GM12873 (cell line): ENCODE measurements at regions not wholly inside any gene's neighbourhood (a gene's known extent, or its start where the extent isn't known, plus 50 kb on each side); places are given as distances from the start of the nearest gene placed in this dataset.

ENCODE experiments used
- TF ChIP-seq, protein P1 (sequence below): IDR thresholded peaks from 2 replicates; pipeline ENCODE4 v1.5.1; 2012; ENCODE audit warnings: low read depth, mild to moderate bottlenecking, moderate library complexity, low read length, control low read depth; ENCODE audit not compliant: insufficient read depth; ENCODE audit errors: missing control alignments

- TF ChIP-seq, protein P1, sequence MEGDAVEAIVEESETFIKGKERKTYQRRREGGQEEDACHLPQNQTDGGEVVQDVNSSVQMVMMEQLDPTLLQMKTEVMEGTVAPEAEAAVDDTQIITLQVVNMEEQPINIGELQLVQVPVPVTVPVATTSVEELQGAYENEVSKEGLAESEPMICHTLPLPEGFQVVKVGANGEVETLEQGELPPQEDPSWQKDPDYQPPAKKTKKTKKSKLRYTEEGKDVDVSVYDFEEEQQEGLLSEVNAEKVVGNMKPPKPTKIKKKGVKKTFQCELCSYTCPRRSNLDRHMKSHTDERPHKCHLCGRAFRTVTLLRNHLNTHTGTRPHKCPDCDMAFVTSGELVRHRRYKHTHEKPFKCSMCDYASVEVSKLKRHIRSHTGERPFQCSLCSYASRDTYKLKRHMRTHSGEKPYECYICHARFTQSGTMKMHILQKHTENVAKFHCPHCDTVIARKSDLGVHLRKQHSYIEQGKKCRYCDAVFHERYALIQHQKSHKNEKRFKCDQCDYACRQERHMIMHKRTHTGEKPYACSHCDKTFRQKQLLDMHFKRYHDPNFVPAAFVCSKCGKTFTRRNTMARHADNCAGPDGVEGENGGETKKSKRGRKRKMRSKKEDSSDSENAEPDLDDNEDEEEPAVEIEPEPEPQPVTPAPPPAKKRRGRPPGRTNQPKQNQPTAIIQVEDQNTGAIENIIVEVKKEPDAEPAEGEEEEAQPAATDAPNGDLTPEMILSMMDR: no peak
Measured at GRCh38 chr3:177893331-177893730, 642.9 kb upstream of the KCNMB2 start.

GRCh38 chr3:177894081-177894728 lies 642.0 kb upstream of the KCNMB2 start:
- TF ChIP-seq, protein P1: no peak

- TF ChIP-seq, protein P1: no peak
Measured at GRCh38 chr3:177898185-177898584, 638.1 kb upstream of the KCNMB2 start.

- TF ChIP-seq, protein P1: no peak
Measured at GRCh38 chr3:177899275-177900067, 636.8 kb upstream of the KCNMB2 start.

DNA sequence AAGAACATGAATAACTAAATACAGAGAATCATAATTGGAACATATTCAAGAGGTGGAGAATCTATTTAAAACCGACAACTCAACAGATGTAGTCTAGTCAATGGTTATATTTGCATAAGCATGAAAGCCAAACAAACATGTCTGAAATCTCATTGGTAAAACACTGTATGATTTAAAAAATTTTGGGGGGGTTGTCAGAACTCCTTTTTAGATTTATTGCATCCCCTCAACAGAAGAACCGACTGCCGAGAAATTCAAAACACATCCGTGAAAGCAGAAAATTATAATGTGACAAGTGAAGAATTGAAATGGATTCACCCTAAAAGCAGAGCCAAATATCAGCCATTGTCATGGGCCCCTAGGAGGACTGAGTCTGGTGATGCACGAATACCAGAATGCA lies 633.4 kb upstream of the KCNMB2 start:
- TF ChIP-seq, protein P1: no peak

- TF ChIP-seq, protein P1: no peak
Measured at GRCh38 chr3:177904621-177905020, 631.6 kb upstream of the KCNMB2 start.
